ENCODE measurements at regions not wholly inside any gene's neighbourhood (a gene's known extent, or its start where the extent isn't known, plus 50 kb on each side); places are given as distances from the start of the nearest gene placed in this dataset.

DNA sequence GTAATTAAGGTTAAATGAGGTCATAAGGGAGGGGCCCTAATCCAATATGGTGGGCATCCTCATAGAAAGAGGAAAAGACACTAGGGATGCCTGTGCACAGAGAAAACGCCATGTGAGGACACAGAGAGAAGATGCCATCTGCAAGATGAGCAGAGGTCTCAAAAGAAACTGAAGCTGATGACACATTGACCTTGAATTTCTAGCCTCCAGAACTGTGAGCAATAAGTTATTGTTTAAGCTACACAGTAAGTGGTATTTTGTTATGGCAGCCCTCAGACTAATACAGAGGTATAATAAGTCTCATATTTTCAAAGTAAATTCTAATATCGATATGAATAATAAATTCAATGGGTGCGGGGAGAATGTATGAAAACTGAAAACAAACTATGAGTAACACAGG is 169.9 kb downstream of the UGT8 start:
- no peak for DNase-seq (ENCODE audit: low read depth, low spot score)
- no peaks in the 10 kb centered on the region for H3K9me3 ChIP-seq (replicated peaks; ENCODE audit: control insufficient read depth, insufficient read depth, low read length)
- no peaks in the 10 kb centered on the region for H4K20me1 ChIP-seq (ENCODE audit: control insufficient read depth, insufficient read depth)
- FAIRE-seq: no peak
- no peak overlapping the region for H3K4me2 ChIP-seq (ENCODE audit: control insufficient read depth, insufficient read depth)
- no peak for TF ChIP-seq SREBF1 (IDR thresholded peaks at IDR 0.05; ENCODE audit: low read length)
- no peak for TF ChIP-seq HSF1 (IDR thresholded peaks at IDR 0.05; ENCODE audit: low read depth, low read length)
- CTCF ChIA-PET: no interaction called here
- H3K79me2 ChIP-seq (ENCODE audit: control insufficient read depth, insufficient read depth, low read length): no peaks in the 10 kb centered on the region
- no peak overlapping the region for H3K4me3 ChIP-seq
- no peaks in the 10 kb centered on the region for H3K4me1 ChIP-seq (ENCODE audit: control insufficient read depth, insufficient read depth, low read length)
- BruUV-seq (replicated peaks): no TSS peak
- H3K36me3 ChIP-seq (ENCODE audit: control insufficient read depth in 2 of 2, insufficient read depth in 2 of 2, low read length in 1 of 2): no peaks in the 10 kb centered on the region
- H3K9ac ChIP-seq (ENCODE audit: control insufficient read depth, insufficient read depth, low read length): no peak overlapping the region
- no peak overlapping the region for H3K27ac ChIP-seq (ENCODE audit: control insufficient read depth, insufficient read depth)
- SMC1A ChIA-PET (ENCODE audit: uncharacterized antibody, unreplicated experiment): no interaction called here
- intact Hi-C loops (cut with micrococcal nuclease; ENCODE audit: unreplicated experiment) (no loop called here), in situ Hi-C loops (cut with MboI) (no loop called here)
- 1% methylated on average over 3 of the region's 3 CpGs for WGBS (ENCODE audit: insufficient coverage, insufficient replicate concordance, low lambda C conversion rate, missing lambda C conversion rate)
- POLR2A ChIA-PET: no interaction called here
- no peaks in the 10 kb centered on the region for H3K27me3 ChIP-seq (replicated peaks in 1 of 2; ENCODE audit: control insufficient read depth in 2 of 2, insufficient read depth in 2 of 2, low read length in 1 of 2)
- no peak for ATAC-seq
- H2AFZ ChIP-seq (ENCODE audit: control insufficient read depth, low read depth, low read length): no peak overlapping the region
- RAD21 ChIA-PET (ENCODE audit: unreplicated experiment): no interaction called here

GRCh38 chr4:114770624-114771023 is 172.0 kb downstream of the UGT8 start:
- Histone ChIP-seq H3K4me1 (ENCODE audit: control insufficient read depth, insufficient read depth, low read length) (no peaks in the 10 kb centered on the region), H3K27me3 (replicated peaks in 1 of 2; ENCODE audit: control insufficient read depth in 2 of 2, insufficient read depth in 2 of 2, low read length in 1 of 2) (no peaks in the 10 kb centered on the region), H3K9me3 (replicated peaks; ENCODE audit: control insufficient read depth, insufficient read depth, low read length) (no peaks in the 10 kb centered on the region), H3K36me3 (ENCODE audit: control insufficient read depth in 2 of 2, insufficient read depth in 2 of 2, low read length in 1 of 2) (no peaks in the 10 kb centered on the region), H4K20me1 (ENCODE audit: control insufficient read depth, insufficient read depth) (no peaks in the 10 kb centered on the region), H3K4me2 (ENCODE audit: control insufficient read depth, insufficient read depth) (no peak overlapping the region), H3K27ac (ENCODE audit: control insufficient read depth, insufficient read depth) (no peak overlapping the region), H3K79me2 (ENCODE audit: control insufficient read depth, insufficient read depth, low read length) (no peaks in the 10 kb centered on the region), H3K4me3 (no peak overlapping the region), H2AFZ (ENCODE audit: control insufficient read depth, low read depth, low read length) (no peak overlapping the region), H3K9ac (ENCODE audit: control insufficient read depth, insufficient read depth, low read length) (no peak overlapping the region)
- FAIRE-seq (no peak), DNase-seq (ENCODE audit: low read depth, low spot score) (no peak), ATAC-seq (no peak)
- in situ Hi-C loops (cut with MboI) (no loop called here), intact Hi-C loops (cut with micrococcal nuclease; ENCODE audit: unreplicated experiment) (no loop called here)
- WGBS (ENCODE audit: insufficient coverage, insufficient replicate concordance, low lambda C conversion rate, missing lambda C conversion rate): 41% methylated on average over 4 of the region's 4 CpGs
- BruUV-seq (replicated peaks): no TSS peak
- ChIA-PET RAD21 (ENCODE audit: unreplicated experiment) (no interaction called here), SMC1A (ENCODE audit: uncharacterized antibody, unreplicated experiment) (interaction anchor here (0.9 to 1.5 kb wide), 2 partner anchors 19 to 140 kb away, joined by 3 read pairs; no protein-coding TSS in a partner anchor), POLR2A (no interaction called here), CTCF (no interaction called here)
- TF ChIP-seq EED (IDR thresholded peaks at IDR 0.05; ENCODE audit: low read depth) (no peak), MXI1 (IDR thresholded peaks at IDR 0.05; ENCODE audit: low read depth, low read length) (no peak), MTA2 (IDR thresholded peaks at IDR 0.05; ENCODE audit: low read depth) (no peak), SMAD1 (IDR thresholded peaks at IDR 0.05; ENCODE audit: low read depth, partially characterized antibody) (no peak)
- TF ChIP-seq, protein P1, sequence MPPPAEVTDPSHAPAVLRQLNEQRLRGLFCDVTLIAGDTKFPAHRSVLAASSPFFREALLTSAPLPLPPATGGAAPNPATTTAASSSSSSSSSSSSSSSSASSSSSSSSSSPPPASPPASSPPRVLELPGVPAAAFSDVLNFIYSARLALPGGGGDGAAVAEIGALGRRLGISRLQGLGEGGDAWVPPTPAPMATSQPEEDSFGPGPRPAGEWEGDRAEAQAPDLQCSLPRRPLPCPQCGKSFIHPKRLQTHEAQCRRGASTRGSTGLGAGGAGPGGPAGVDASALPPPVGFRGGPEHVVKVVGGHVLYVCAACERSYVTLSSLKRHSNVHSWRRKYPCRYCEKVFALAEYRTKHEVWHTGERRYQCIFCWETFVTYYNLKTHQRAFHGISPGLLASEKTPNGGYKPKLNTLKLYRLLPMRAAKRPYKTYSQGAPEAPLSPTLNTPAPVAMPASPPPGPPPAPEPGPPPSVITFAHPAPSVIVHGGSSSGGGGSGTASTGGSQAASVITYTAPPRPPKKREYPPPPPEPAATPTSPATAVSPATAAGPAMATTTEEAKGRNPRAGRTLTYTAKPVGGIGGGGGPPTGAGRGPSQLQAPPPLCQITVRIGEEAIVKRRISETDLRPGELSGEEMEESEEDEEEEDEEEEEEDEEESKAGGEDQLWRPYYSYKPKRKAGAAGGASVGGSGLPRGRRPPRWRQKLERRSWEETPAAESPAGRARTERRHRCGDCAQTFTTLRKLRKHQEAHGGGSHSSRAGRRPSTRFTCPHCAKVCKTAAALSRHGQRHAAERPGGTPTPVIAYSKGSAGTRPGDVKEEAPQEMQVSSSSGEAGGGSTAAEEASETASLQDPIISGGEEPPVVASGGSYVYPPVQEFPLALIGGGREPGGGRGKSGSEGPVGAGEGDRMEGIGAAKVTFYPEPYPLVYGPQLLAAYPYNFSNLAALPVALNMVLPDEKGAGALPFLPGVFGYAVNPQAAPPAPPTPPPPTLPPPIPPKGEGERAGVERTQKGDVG (CRISPR knock-in tag; IDR thresholded peaks at IDR 0.05): no peak

Data from GM12878 (cell line).